GM21528 (cell line): ENCODE measurements at regions not wholly inside any gene's neighbourhood (a gene's known extent, or its start where the extent isn't known, plus 50 kb on each side); places are given as distances from the start of the nearest gene placed in this dataset.

Source experiments
- ATAC-seq: cut with Tn5 transposase; IDR thresholded peaks from one replicate; pipeline ENCODE4 v1.9.1; 2021; ENCODE audit warnings: mild to moderate bottlenecking, moderate library complexity; ENCODE audit not compliant: unreplicated experiment, low FRiP score

- ATAC-seq: no peak
Observed at GRCh38 chr10:31647861-31648260, 280.8 kb downstream of the ARHGAP12 start.

- ATAC-seq: no peak
Observed at GRCh38 chr10:31646519-31646918, 282.1 kb downstream of the ARHGAP12 start.

GRCh38 chr10:31645786-31646185 is 282.8 kb downstream of the ARHGAP12 start:
- no peak for ATAC-seq

- no peak for ATAC-seq
Observed at GRCh38 chr10:31644931-31645633, 283.5 kb downstream of the ARHGAP12 start.

GRCh38 chr10:31642281-31642680 is 286.4 kb downstream of the ARHGAP12 start:
- ATAC-seq: no peak

GRCh38 chr10:31635415-31636065 is 293.1 kb downstream of the ARHGAP12 start:
- ATAC-seq: no peak

- no peak for ATAC-seq
Observed at GRCh38 chr10:31635009-31635408, 293.6 kb downstream of the ARHGAP12 start.

- ATAC-seq: no peak
Observed at GRCh38 chr10:31630861-31631567, 297.6 kb downstream of the ARHGAP12 start.

- no peak for ATAC-seq
Observed at GRCh38 chr10:31625566-31625965, 303.1 kb downstream of the ARHGAP12 start.

- no peak for ATAC-seq
Observed at GRCh38 chr10:31624611-31625010, 304.0 kb downstream of the ARHGAP12 start.

GRCh38 chr10:31623947-31624346 is 304.7 kb downstream of the ARHGAP12 start:
- no peak for ATAC-seq

GRCh38 chr10:31623466-31623865 is 304.4 kb downstream of the ZEB1 start:
- no peak for ATAC-seq

- no peak for ATAC-seq
Observed at GRCh38 chr10:31622978-31623377, 304.0 kb downstream of the ZEB1 start.

GRCh38 chr10:31621733-31622132 is 302.7 kb downstream of the ZEB1 start:
- ATAC-seq: no peak

- ATAC-seq: no peak
Observed at GRCh38 chr10:31620226-31621151, 301.5 kb downstream of the ZEB1 start.

- no peak for ATAC-seq
Observed at GRCh38 chr10:31619531-31620061, 300.6 kb downstream of the ZEB1 start.

- ATAC-seq: no peak
Observed at GRCh38 chr10:31618541-31619291, 299.7 kb downstream of the ZEB1 start.

- ATAC-seq: no peak
Observed at GRCh38 chr10:31617757-31618156, 298.7 kb downstream of the ZEB1 start.

- ATAC-seq: no peak
Observed at GRCh38 chr10:31617133-31617532, 298.1 kb downstream of the ZEB1 start.

- ATAC-seq: no peak
Observed at GRCh38 chr10:31615129-31615528, 296.1 kb downstream of the ZEB1 start.
